Liver (tissue), 8 donors: ENCODE measurements at regions not wholly inside any gene's neighbourhood (a gene's known extent, or its start where the extent isn't known, plus 50 kb on each side); places are given as distances from the start of the nearest gene placed in this dataset.

Source experiments
- DNase-seq: peaks from one replicate; pipeline ENCODE4 v3.0.0-alpha.2; 2017; ENCODE audit warnings: low spot score
- H3K27ac ChIP-seq, 2 donors: one replicate each; pipeline ENCODE4 v1.7.0; 2013; ENCODE audit warnings: inconsistent platforms in 2 of 2, low read length in 2 of 2, control low read depth in 1 of 2, low read depth in 1 of 2, mild to moderate bottlenecking in 1 of 2
- H3K27me3 ChIP-seq, 4 donors: one replicate each; pipeline versions ENCODE4 v1.6.1 to v1.7.0; 2013; ENCODE audit warnings: low read length in 3 of 4, inconsistent platforms in 1 of 4, mild to moderate bottlenecking in 1 of 4, moderate library complexity in 1 of 4; ENCODE audit not compliant: control insufficient read depth in 4 of 4, insufficient read depth in 4 of 4
- H3K36me3 ChIP-seq, 4 donors: one replicate each; pipeline versions ENCODE4 v1.6.1 to v1.7.0; 2013; ENCODE audit warnings: low read length in 3 of 4, mild to moderate bottlenecking in 3 of 4, low read depth in 1 of 4, moderate library complexity in 1 of 4; ENCODE audit not compliant: control insufficient read depth in 4 of 4, insufficient read depth in 3 of 4
- H3K4me1 ChIP-seq, 4 donors: one replicate each; pipeline versions ENCODE4 v1.6.1 to v1.7.0; 2013; ENCODE audit warnings: low read length in 3 of 4, mild to moderate bottlenecking in 3 of 4, moderate library complexity in 1 of 4; ENCODE audit not compliant: control insufficient read depth in 4 of 4, insufficient read depth in 4 of 4
- H3K4me3 ChIP-seq, 3 donors: one replicate each; pipeline versions ENCODE4 v1.6.1 to v1.7.0; 2013; ENCODE audit warnings: low read length in 3 of 3, control low read depth in 1 of 3, low read depth in 1 of 3, mild to moderate bottlenecking in 1 of 3
- H3K9ac ChIP-seq, 2 donors: one replicate each; pipeline ENCODE4 v1.7.0; 2013; ENCODE audit warnings: low read length in 2 of 2, mild to moderate bottlenecking in 2 of 2, moderate library complexity in 2 of 2, control low read depth in 1 of 2, low read depth in 1 of 2
- H3K9me3 ChIP-seq, 4 donors: one replicate each; pipeline versions ENCODE4 v1.6.1 to v1.7.0; 2013; ENCODE audit warnings: low read length in 3 of 4; ENCODE audit not compliant: control insufficient read depth in 4 of 4
- ATF3 ChIP-seq: IDR thresholded peaks from 2 replicates; pipeline ENCODE4 v1.6.1; 2016; ENCODE audit warnings: antibody characterized with exemption
- CTCF ChIP-seq: fragments of 150-350 bp; IDR thresholded peaks from 2 replicates; pipeline ENCODE4 v1.5.1; 2017; ENCODE audit warnings: improper control_type of control experiment, low read depth, low read length; ENCODE audit not compliant: missing input control
- EGR1 ChIP-seq, 2 donors: IDR thresholded peaks; 2 replicates each; pipeline ENCODE4 v1.6.1; 2016 to 2018; ENCODE audit warnings: antibody characterized with exemption in 2 of 2, low read depth in 2 of 2
- FOXA1 ChIP-seq: IDR thresholded peaks from 2 replicates; pipeline ENCODE4 v1.6.1; 2016; ENCODE audit warnings: antibody characterized with exemption
- HNF4A ChIP-seq, 2 donors: conservative IDR thresholded peaks; 2 replicates each; pipeline ENCODE4 v1.6.1; 2016; ENCODE audit warnings: antibody characterized with exemption in 2 of 2, mild to moderate bottlenecking in 2 of 2
- HNF4G ChIP-seq: IDR thresholded peaks from 2 replicates; pipeline ENCODE4 v1.6.1; 2016; ENCODE audit warnings: antibody characterized with exemption
- JUND ChIP-seq, 2 donors: IDR thresholded peaks; 2 replicates each; pipeline ENCODE4 v1.6.1; 2016; ENCODE audit warnings: antibody characterized with exemption in 2 of 2
- MAX ChIP-seq: IDR thresholded peaks from 2 replicates; pipeline ENCODE4 v1.6.1; 2016; ENCODE audit warnings: antibody characterized with exemption
- NR2F2 ChIP-seq: IDR thresholded peaks from 2 replicates; pipeline ENCODE4 v1.6.1; 2016; ENCODE audit warnings: antibody characterized with exemption
- RAD21 ChIP-seq, 2 donors: IDR thresholded peaks; 2 replicates each; pipeline ENCODE4 v1.6.1; 2016; ENCODE audit warnings: antibody characterized with exemption in 2 of 2, mild to moderate bottlenecking in 2 of 2
- RXRA ChIP-seq, 2 donors: IDR thresholded peaks; 2 replicates each; pipeline ENCODE4 v1.6.1; 2017 to 2018; ENCODE audit warnings: antibody characterized with exemption in 2 of 2, mild to moderate bottlenecking in 1 of 2
- SP1 ChIP-seq: IDR thresholded peaks from 2 replicates; pipeline ENCODE4 v1.6.1; 2018; ENCODE audit warnings: antibody characterized with exemption, mild to moderate bottlenecking
- TAF1 ChIP-seq: conservative IDR thresholded peaks from 2 replicates; pipeline ENCODE4 v1.6.1; 2016; ENCODE audit warnings: antibody characterized with exemption, mild to moderate bottlenecking
- YY1 ChIP-seq: IDR thresholded peaks from 2 replicates; pipeline ENCODE4 v1.6.1; 2016; ENCODE audit warnings: antibody characterized with exemption, mild to moderate bottlenecking
- WGBS: extraction: QIAGEN DNeasy Blood & Tissue Kit; methylation state at CpG from one replicate; pipeline ENCODE4 v1.1.7; 2013; 5-methylcytosine and 5-hydroxymethylcytosine counted together
- TF ChIP-seq, protein P1 (sequence below): IDR thresholded peaks from 2 replicates; pipeline ENCODE4 v1.6.1; 2016; ENCODE audit warnings: antibody characterized with exemption
- TF ChIP-seq, protein P2 (sequence below): IDR thresholded peaks from 2 replicates; pipeline ENCODE4 v1.6.1; 2016; ENCODE audit warnings: antibody characterized with exemption, mild to moderate bottlenecking
- donor health status: healthy.
- donor health status: healthy.
- donor health status: healthy.
- donor health status: healthy.
- donor health status: healthy.

- WGBS, result 63% methylated on average over 3 of the region's 3 CpGs
- H3K27me3 ChIP-seq, result no peaks in the 10 kb centered on the region
- TF ChIP-seq NR2F2, result no peak
- no peak for TF ChIP-seq YY1
- no peak for TF ChIP-seq ATF3
- TF ChIP-seq HNF4G, result no peak
- TF ChIP-seq FOXA1, result no peak
- TF ChIP-seq JUND (IDR thresholded peaks at IDR 0.05), result no peak
- no peak for TF ChIP-seq EGR1 (IDR thresholded peaks at IDR 0.05; ENCODE audit: low read depth in 2 of 2)
- TF ChIP-seq, protein P1, sequence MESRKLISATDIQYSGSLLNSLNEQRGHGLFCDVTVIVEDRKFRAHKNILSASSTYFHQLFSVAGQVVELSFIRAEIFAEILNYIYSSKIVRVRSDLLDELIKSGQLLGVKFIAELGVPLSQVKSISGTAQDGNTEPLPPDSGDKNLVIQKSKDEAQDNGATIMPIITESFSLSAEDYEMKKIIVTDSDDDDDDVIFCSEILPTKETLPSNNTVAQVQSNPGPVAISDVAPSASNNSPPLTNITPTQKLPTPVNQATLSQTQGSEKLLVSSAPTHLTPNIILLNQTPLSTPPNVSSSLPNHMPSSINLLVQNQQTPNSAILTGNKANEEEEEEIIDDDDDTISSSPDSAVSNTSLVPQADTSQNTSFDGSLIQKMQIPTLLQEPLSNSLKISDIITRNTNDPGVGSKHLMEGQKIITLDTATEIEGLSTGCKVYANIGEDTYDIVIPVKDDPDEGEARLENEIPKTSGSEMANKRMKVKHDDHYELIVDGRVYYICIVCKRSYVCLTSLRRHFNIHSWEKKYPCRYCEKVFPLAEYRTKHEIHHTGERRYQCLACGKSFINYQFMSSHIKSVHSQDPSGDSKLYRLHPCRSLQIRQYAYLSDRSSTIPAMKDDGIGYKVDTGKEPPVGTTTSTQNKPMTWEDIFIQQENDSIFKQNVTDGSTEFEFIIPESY, result no peak
- TF ChIP-seq HNF4A (conservative IDR thresholded peaks at IDR 0.05), result no peak
- TF ChIP-seq MAX, result no peak
- no peak for TF ChIP-seq RAD21 (IDR thresholded peaks at IDR 0.05)
- TF ChIP-seq, protein P2, sequence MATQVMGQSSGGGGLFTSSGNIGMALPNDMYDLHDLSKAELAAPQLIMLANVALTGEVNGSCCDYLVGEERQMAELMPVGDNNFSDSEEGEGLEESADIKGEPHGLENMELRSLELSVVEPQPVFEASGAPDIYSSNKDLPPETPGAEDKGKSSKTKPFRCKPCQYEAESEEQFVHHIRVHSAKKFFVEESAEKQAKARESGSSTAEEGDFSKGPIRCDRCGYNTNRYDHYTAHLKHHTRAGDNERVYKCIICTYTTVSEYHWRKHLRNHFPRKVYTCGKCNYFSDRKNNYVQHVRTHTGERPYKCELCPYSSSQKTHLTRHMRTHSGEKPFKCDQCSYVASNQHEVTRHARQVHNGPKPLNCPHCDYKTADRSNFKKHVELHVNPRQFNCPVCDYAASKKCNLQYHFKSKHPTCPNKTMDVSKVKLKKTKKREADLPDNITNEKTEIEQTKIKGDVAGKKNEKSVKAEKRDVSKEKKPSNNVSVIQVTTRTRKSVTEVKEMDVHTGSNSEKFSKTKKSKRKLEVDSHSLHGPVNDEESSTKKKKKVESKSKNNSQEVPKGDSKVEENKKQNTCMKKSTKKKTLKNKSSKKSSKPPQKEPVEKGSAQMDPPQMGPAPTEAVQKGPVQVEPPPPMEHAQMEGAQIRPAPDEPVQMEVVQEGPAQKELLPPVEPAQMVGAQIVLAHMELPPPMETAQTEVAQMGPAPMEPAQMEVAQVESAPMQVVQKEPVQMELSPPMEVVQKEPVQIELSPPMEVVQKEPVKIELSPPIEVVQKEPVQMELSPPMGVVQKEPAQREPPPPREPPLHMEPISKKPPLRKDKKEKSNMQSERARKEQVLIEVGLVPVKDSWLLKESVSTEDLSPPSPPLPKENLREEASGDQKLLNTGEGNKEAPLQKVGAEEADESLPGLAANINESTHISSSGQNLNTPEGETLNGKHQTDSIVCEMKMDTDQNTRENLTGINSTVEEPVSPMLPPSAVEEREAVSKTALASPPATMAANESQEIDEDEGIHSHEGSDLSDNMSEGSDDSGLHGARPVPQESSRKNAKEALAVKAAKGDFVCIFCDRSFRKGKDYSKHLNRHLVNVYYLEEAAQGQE, result no peak
- no peak for TF ChIP-seq SP1
- TF ChIP-seq CTCF, result no peak
- TF ChIP-seq TAF1, result no peak
Observed at GRCh38 chr7:28280516-28280915, 99.9 kb upstream of the JAZF1 start.

DNA sequence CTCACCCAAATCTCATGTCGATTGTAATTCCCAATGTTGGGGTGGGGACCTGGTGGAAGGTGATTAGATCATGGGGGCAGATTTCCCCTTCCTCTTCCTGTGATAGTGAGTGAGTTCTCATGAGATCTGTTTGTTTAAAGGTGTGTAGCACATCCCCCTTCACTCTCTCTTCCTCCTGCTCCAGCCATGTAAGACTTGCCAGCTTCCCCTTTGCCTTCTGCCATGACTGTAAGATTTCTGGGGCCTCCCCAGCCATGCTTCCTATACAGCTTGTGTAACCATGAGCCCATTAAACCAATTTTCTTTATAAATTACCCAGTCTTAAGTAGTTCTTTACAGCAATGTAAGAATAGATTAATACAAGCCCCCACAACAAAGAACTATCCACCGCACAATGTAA is 109.9 kb upstream of the JAZF1 start:
- H3K9me3 ChIP-seq, result peaks cover 0 to 2% (median 0%) of the 10 kb centered on the region in 4 donors
- no peak overlapping the region for H3K4me3 ChIP-seq
- H3K27me3 ChIP-seq, result no peaks in the 10 kb centered on the region
- no peaks in the 10 kb centered on the region for H3K4me1 ChIP-seq
- no peaks in the 10 kb centered on the region for H3K36me3 ChIP-seq
- no peak overlapping the region for H3K9ac ChIP-seq
- WGBS, result 85% methylated on average over 2 of the region's 2 CpGs
- no peak overlapping the region for H3K27ac ChIP-seq
- DNase-seq, result no peak
- TF ChIP-seq FOXA1, result no peak
- no peak for TF ChIP-seq JUND (IDR thresholded peaks at IDR 0.05)
- no peak for TF ChIP-seq NR2F2
- TF ChIP-seq YY1, result no peak
- TF ChIP-seq ATF3, result no peak
- TF ChIP-seq RXRA (IDR thresholded peaks at IDR 0.05), result no peak
- no peak for TF ChIP-seq TAF1
- TF ChIP-seq, protein P2, result no peak
- no peak for TF ChIP-seq CTCF
- TF ChIP-seq HNF4G, result no peak
- TF ChIP-seq EGR1 (IDR thresholded peaks at IDR 0.05; ENCODE audit: low read depth in 2 of 2), result no peak
- TF ChIP-seq MAX, result no peak
- no peak for TF ChIP-seq HNF4A (conservative IDR thresholded peaks at IDR 0.05)

More at GRCh38 chr7:28280516-28280915, 99.9 kb upstream of the JAZF1 start:
- H3K36me3 ChIP-seq, result no peaks in the 10 kb centered on the region
- H3K4me3 ChIP-seq, result no peak overlapping the region
- no peak overlapping the region for H3K27ac ChIP-seq
- no peaks in the 10 kb centered on the region for H3K4me1 ChIP-seq
- no peaks in the 10 kb centered on the region for H3K9me3 ChIP-seq
- H3K9ac ChIP-seq, result no peak overlapping the region
- no peak for DNase-seq
